OCI-LY1 (cell line): ENCODE measurements at regions not wholly inside any gene's neighbourhood (a gene's known extent, or its start where the extent isn't known, plus 50 kb on each side); places are given as distances from the start of the nearest gene placed in this dataset.

Experiments used
- H2AFZ ChIP-seq: fragments of 200-600 bp; sonication (generic), shearing (Covaris generic); 2 replicates; pipeline ENCODE4 v1.6.0; 2014; ENCODE audit warnings: antibody characterized with exemption, mild to moderate bottlenecking, low read length
- H3F3A ChIP-seq: fragments of 200-600 bp; sonication (generic), shearing (Covaris generic); 2 replicates; pipeline ENCODE4 v1.6.0; 2014; ENCODE audit warnings: mild to moderate bottlenecking, antibody characterized with exemption, low read length, moderate library complexity; ENCODE audit not compliant: insufficient read depth
- H3K27ac ChIP-seq: fragments of 200-600 bp; sonication (generic); 2 replicates; pipeline ENCODE4 v1.5.1; 2014; ENCODE audit warnings: low read length, mixed run types, mild to moderate bottlenecking, low read depth; ENCODE audit not compliant: poor library complexity, severe bottlenecking
- H3K27me3 ChIP-seq: fragments of 200-600 bp; sonication (generic); 2 replicates; pipeline ENCODE4 v1.6.0; 2014; ENCODE audit warnings: antibody characterized with exemption, mild to moderate bottlenecking, low read length, moderate library complexity; ENCODE audit not compliant: insufficient read depth
- H3K36me3 ChIP-seq: fragments of 200-600 bp; sonication (generic); 2 replicates; pipeline ENCODE4 v1.6.1; 2014; ENCODE audit warnings: mild to moderate bottlenecking, antibody characterized with exemption, low read length, moderate library complexity, mixed read lengths; ENCODE audit not compliant: insufficient read depth
- H3K4me1 ChIP-seq: fragments of 200-600 bp; sonication (generic); 2 replicates; pipeline ENCODE4 v1.5.1; 2014; ENCODE audit warnings: mild to moderate bottlenecking, low read length, moderate library complexity; ENCODE audit not compliant: insufficient read depth, severe bottlenecking
- H3K4me2 ChIP-seq: fragments of 200-600 bp; sonication (generic), shearing (Covaris generic); 2 replicates; pipeline ENCODE4 v1.6.1; 2014; ENCODE audit warnings: low read length
- H3K4me3 ChIP-seq: fragments of 200-600 bp; sonication (generic); 2 replicates; pipeline ENCODE4 v1.5.1; 2014; ENCODE audit warnings: low read length, low read depth, mild to moderate bottlenecking, mixed read lengths; ENCODE audit not compliant: poor library complexity, severe bottlenecking
- H3K79me2 ChIP-seq: fragments of 200-600 bp; shearing (Covaris generic); 2 replicates; pipeline ENCODE4 v1.6.1; 2016; ENCODE audit warnings: mixed run types, low read length, mixed read lengths; ENCODE audit not compliant: insufficient read depth
- H3K9ac ChIP-seq: fragments of 200-600 bp; sonication (generic), shearing (Covaris generic); 2 replicates; pipeline ENCODE4 v1.6.1; 2014; ENCODE audit warnings: mild to moderate bottlenecking, low read length, mixed read lengths
- H3K9me2 ChIP-seq: fragments of 200-600 bp; sonication (generic), shearing (Covaris generic); 2 replicates; pipeline ENCODE4 v1.6.1; 2014; ENCODE audit warnings: low read depth, mild to moderate bottlenecking, low read length, mixed read lengths
- H3K9me3 ChIP-seq: fragments of 200-600 bp; shearing (Covaris generic); 2 replicates; pipeline ENCODE4 v1.6.1; 2014; ENCODE audit warnings: low read length, mixed read lengths
- H4K20me1 ChIP-seq: fragments of 200-600 bp; sonication (generic), shearing (Covaris generic); 2 replicates; pipeline ENCODE4 v1.6.0; 2016; ENCODE audit warnings: mild to moderate bottlenecking, low read length; ENCODE audit not compliant: insufficient read depth
- CTCF ChIP-seq: fragments of 200-600 bp; sonication (generic), shearing (Covaris generic); IDR thresholded peaks from 2 replicates; pipeline ENCODE4 v1.5.1; 2017; ENCODE audit warnings: mild to moderate bottlenecking, antibody characterized with exemption, low read length, moderate library complexity, mixed read lengths
- EZH2 ChIP-seq: fragments of 200-600 bp; sonication (generic), shearing (Covaris generic); IDR thresholded peaks from 2 replicates; pipeline ENCODE4 v1.8.0; 2017; ENCODE audit warnings: borderline replicate concordance, mixed run types, mild to moderate bottlenecking, antibody characterized with exemption, low read length, moderate library complexity, mixed read lengths

DNA sequence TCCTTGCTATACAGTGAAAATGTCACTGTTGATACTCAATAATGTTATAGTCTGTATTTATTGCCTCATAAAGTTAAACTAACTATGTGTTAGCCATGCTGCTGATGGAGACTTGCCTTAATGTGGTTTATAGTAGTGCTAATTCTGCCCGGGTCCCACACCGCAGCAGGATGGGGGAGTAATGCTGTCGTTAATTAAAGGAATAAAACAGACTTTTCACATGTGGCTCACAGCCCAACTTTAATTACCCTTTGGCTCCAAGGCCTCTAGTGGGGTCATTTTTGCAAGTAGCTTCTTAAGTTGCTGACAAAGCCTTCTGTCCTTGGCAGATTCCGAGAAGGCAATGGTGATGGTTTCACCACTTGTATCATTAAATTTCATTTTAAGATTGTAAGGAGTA, 634.3 kb downstream of the TBC1D32 start:
- TF ChIP-seq EZH2 (no peak), CTCF (no peak)
- no peak overlapping the region for H2AFZ ChIP-seq
- no peak overlapping the region for H3K27ac ChIP-seq
- H3K27me3 ChIP-seq = no peaks in the 10 kb centered on the region
- no peak overlapping the region for H3K4me2 ChIP-seq
- no peaks in the 10 kb centered on the region for H4K20me1 ChIP-seq
- no peak overlapping the region for H3K9ac ChIP-seq
- H3K4me3 ChIP-seq = no peak overlapping the region
- no peaks in the 10 kb centered on the region for H3K79me2 ChIP-seq
- no peaks in the 10 kb centered on the region for H3K4me1 ChIP-seq
- no peaks in the 10 kb centered on the region for H3K9me2 ChIP-seq
- no peaks in the 10 kb centered on the region for H3F3A ChIP-seq
- no peaks in the 10 kb centered on the region for H3K9me3 ChIP-seq
- no peaks in the 10 kb centered on the region for H3K36me3 ChIP-seq

- H3F3A ChIP-seq = no peaks in the 10 kb centered on the region
- H2AFZ ChIP-seq = no peak overlapping the region
- no peaks in the 10 kb centered on the region for H4K20me1 ChIP-seq
- no peak overlapping the region for H3K4me3 ChIP-seq
- no peak overlapping the region for H3K4me2 ChIP-seq
- H3K4me1 ChIP-seq = no peaks in the 10 kb centered on the region
- H3K79me2 ChIP-seq = no peaks in the 10 kb centered on the region
- no peak for TF ChIP-seq EZH2
- no peak for TF ChIP-seq CTCF
- H3K27me3 ChIP-seq = no peaks in the 10 kb centered on the region
- H3K9ac ChIP-seq = no peak overlapping the region
- H3K36me3 ChIP-seq = no peaks in the 10 kb centered on the region
- H3K9me3 ChIP-seq = no peaks in the 10 kb centered on the region
- no peaks in the 10 kb centered on the region for H3K9me2 ChIP-seq
- H3K27ac ChIP-seq = no peak overlapping the region
Observed at GRCh38 chr6:120686492-120686891, 647.8 kb downstream of the TBC1D32 start.

GRCh38 chr6:120682145-120682544, 652.1 kb downstream of the TBC1D32 start:
- Histone ChIP-seq H3F3A (no peaks in the 10 kb centered on the region), H2AFZ (no peak overlapping the region), H3K9me2 (no peaks in the 10 kb centered on the region), H3K79me2 (no peaks in the 10 kb centered on the region), H4K20me1 (no peaks in the 10 kb centered on the region), H3K27me3 (no peaks in the 10 kb centered on the region), H3K36me3 (no peaks in the 10 kb centered on the region), H3K4me1 (no peaks in the 10 kb centered on the region), H3K9ac (no peak overlapping the region), H3K4me3 (no peak overlapping the region), H3K27ac (no peak overlapping the region), H3K4me2 (no peak overlapping the region), H3K9me3 (no peaks in the 10 kb centered on the region)
- no peak for TF ChIP-seq EZH2
- TF ChIP-seq CTCF = no peak
